NT2/D1 (cell line): ENCODE measurements at regions not wholly inside any gene's neighbourhood (a gene's known extent, or its start where the extent isn't known, plus 50 kb on each side); places are given as distances from the start of the nearest gene placed in this dataset.

Experiments
- DNase-seq: peaks from one replicate; pipeline ENCODE4 v3.0.0-alpha.2; 2011; ENCODE audit warnings: low read depth, low spot score
- H3K27me3 ChIP-seq: 2 replicates; pipeline ENCODE4 v1.6.0; 2011; ENCODE audit warnings: mild to moderate bottlenecking; ENCODE audit not compliant: insufficient read length, insufficient read depth
- H3K36me3 ChIP-seq: 2 replicates; pipeline ENCODE4 v1.6.1; 2011; ENCODE audit warnings: mild to moderate bottlenecking, low read length, mixed read lengths; ENCODE audit not compliant: insufficient read depth, insufficient read length
- H3K4me1 ChIP-seq: 2 replicates; pipeline ENCODE4 v1.5.1; 2011; ENCODE audit not compliant: insufficient read depth, insufficient read length
- H3K4me3 ChIP-seq: 2 replicates; pipeline ENCODE4 v1.5.1; 2011; ENCODE audit warnings: low read depth; ENCODE audit not compliant: insufficient read length
- H3K9ac ChIP-seq: 2 replicates; pipeline ENCODE4 v1.6.0; 2011; ENCODE audit warnings: low read depth; ENCODE audit not compliant: insufficient read length
- H3K9me3 ChIP-seq: 2 replicates; pipeline ENCODE4 v1.5.1; 2011; ENCODE audit warnings: mild to moderate bottlenecking, low read length; ENCODE audit not compliant: insufficient read depth
- SUZ12 ChIP-seq: IDR thresholded peaks from 2 replicates; pipeline ENCODE4 v1.6.1; 2011; ENCODE audit not compliant: insufficient read length, insufficient read depth; ENCODE audit errors: extremely low read depth
- YY1 ChIP-seq: IDR thresholded peaks from 2 replicates; pipeline ENCODE4 v1.6.1; 2011; ENCODE audit not compliant: insufficient read length, insufficient read depth
- ZNF274 ChIP-seq: IDR thresholded peaks from 2 replicates; pipeline ENCODE4 v1.6.1; 2011; ENCODE audit warnings: mild to moderate bottlenecking, low read depth, low read length

GRCh38 chr13:111974341-111974640, 92.7 kb upstream of the SOX1 start:
- Histone ChIP-seq H3K4me1 (peaks cover 3% of the 10 kb centered on the region), H3K36me3 (no peaks in the 10 kb centered on the region), H3K9ac (no peak overlapping the region), H3K4me3 (no peak overlapping the region), H3K9me3 (peaks cover 5% of the 10 kb centered on the region; the same call in 1 of the 2 replicates), H3K27me3 (no peaks in the 10 kb centered on the region)
- TF ChIP-seq SUZ12 (no peak), YY1 (no peak), ZNF274 (no peak)
- no peak for DNase-seq

- TF ChIP-seq ZNF274 (no peak), SUZ12 (no peak), YY1 (no peak)
- no peaks in the 10 kb centered on the region for H3K27me3 ChIP-seq
- H3K9ac ChIP-seq: no peak overlapping the region
- no peak for DNase-seq
- H3K9me3 ChIP-seq: peaks cover 5% of the 10 kb centered on the region; the same call in 1 of the 2 replicates
- H3K4me1 ChIP-seq: peaks cover 3% of the 10 kb centered on the region
- H3K36me3 ChIP-seq: no peaks in the 10 kb centered on the region
- no peak overlapping the region for H3K4me3 ChIP-seq
Observed at GRCh38 chr13:111975539-111976473, 91.1 kb upstream of the SOX1 start.

GRCh38 chr13:111976474-111977178, 90.3 kb upstream of the SOX1 start:
- H3K9me3 ChIP-seq: peaks cover 5% of the 10 kb centered on the region; the same call in 1 of the 2 replicates

DNA sequence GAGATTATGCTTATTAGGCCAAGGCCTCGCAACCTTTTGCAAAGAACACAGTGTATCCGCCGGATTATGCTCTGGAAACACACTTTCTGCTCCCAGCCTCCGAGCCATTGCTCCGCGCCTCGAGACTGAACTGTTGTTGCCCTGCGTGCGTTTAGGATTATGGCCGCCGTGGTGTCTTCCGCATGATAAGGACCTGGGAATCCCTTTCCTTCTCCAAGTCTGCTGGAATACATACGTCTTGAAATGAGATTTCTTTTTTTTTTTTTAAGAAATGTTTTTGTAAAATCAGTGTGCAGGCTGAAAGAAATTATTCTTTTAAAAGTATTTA, 89.8 kb upstream of the SOX1 start:
- DNase-seq: no peak
- Histone ChIP-seq H3K36me3 (no peaks in the 10 kb centered on the region), H3K4me3 (no peak overlapping the region), H3K9ac (no peak overlapping the region), H3K9me3 (peaks cover 5% of the 10 kb centered on the region; the same call in 1 of the 2 replicates), H3K4me1 (peaks cover 3% of the 10 kb centered on the region), H3K27me3 (no peaks in the 10 kb centered on the region)
- TF ChIP-seq SUZ12: no peak
- TF ChIP-seq YY1: no peak
- TF ChIP-seq ZNF274: no peak

More at GRCh38 chr13:111976474-111977178, 90.3 kb upstream of the SOX1 start:
- Histone ChIP-seq H3K4me1 (peaks cover 3% of the 10 kb centered on the region), H3K27me3 (no peaks in the 10 kb centered on the region), H3K9ac (no peak overlapping the region), H3K36me3 (no peaks in the 10 kb centered on the region), H3K4me3 (no peak overlapping the region)
- no peak for DNase-seq
- TF ChIP-seq YY1 (no peak), SUZ12 (no peak), ZNF274 (no peak)

DNA sequence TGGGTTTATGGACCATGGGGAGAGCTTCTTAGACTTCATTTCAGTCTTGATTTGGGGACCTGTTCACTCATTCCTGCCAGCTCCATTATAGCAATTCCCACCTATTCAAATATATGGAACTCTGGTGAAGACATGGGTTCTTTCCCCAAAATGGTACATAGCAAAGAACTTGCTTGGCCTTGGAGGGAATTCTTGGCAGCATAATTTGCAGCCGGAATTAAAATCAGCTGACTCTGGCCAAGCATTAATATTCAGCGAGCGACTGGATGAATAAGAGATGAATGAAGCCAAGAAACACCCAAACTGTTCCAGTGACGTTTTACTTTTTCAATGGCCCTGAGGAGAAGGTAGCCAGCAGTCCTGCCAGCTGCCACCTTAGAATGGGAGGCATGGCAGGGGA, 88.4 kb upstream of the SOX1 start:
- no peak overlapping the region for H3K4me3 ChIP-seq
- peaks cover 5% of the 10 kb centered on the region; the same call in 1 of the 2 replicates for H3K9me3 ChIP-seq
- H3K27me3 ChIP-seq: no peaks in the 10 kb centered on the region
- H3K36me3 ChIP-seq: no peaks in the 10 kb centered on the region
- no peak for DNase-seq
- H3K4me1 ChIP-seq: peaks cover 2% of the 10 kb centered on the region
- H3K9ac ChIP-seq: no peak overlapping the region
- no peak for TF ChIP-seq SUZ12
- no peak for TF ChIP-seq YY1
- TF ChIP-seq ZNF274: no peak

DNA sequence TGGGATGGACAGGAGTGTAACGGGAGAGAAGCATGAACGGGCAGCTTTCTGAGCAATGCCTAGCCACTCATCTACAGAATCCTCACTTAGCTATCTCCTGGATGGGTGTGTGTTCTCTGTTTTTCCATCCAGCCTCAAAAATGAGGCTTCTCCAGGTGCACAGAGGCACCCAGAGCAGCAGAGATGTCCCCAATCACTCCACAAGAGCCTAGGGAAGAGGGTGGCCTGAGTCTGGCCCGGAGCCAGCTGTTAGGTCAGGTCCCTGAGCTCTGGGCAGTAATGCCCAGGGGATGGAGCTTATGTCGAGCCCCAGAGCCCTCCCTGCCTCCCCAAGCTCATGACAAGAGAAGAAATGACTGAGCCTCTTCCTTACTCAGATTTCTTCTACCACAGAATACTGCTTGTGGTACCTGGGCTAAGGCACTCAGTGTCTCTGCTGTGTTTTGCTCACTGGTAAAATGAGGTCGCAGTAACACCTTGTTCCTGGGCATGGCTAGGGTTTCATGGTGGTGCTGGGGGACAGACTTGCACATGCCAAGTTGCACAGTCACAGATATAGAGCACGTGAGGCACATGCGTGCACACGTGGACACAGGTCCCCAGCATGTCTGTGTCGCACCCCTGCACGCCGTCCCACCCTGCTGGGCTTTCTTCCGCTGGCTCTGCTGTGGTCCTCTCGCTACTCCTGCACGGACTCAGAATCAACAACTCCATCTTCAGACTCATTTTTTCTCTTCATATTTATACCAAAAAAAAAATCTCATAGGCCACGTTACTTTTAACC, 86.6 kb upstream of the SOX1 start:
- H3K4me3 ChIP-seq: no peak overlapping the region
- H3K9me3 ChIP-seq: no peaks in the 10 kb centered on the region
- DNase-seq: no peak
- no peak overlapping the region for H3K9ac ChIP-seq
- no peaks in the 10 kb centered on the region for H3K36me3 ChIP-seq
- H3K27me3 ChIP-seq: no peaks in the 10 kb centered on the region
- no peaks in the 10 kb centered on the region for H3K4me1 ChIP-seq
- TF ChIP-seq SUZ12 (no peak), YY1 (no peak), ZNF274 (no peak)

DNA sequence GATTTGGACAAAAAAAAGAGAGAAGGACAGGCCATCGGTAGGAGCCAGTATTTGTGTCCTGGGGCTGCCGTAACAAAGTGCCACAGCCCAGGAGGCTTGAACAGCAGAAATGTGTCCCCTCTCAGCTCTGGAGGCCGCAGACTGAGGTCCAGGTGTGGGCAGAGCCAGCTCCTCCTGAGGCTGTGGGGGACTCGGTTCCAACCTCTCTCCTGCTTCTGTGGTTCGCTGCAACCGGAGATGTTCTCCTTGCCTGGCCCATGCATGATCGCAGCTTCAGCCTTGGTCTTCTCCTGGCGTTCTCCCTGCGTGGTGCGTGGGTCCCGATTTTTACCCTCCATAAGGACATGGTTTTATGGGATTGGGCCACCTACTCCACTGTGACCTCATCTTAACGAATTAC, 85.9 kb upstream of the SOX1 start:
- no peak overlapping the region for H3K4me3 ChIP-seq
- no peaks in the 10 kb centered on the region for H3K27me3 ChIP-seq
- no peak for TF ChIP-seq ZNF274
- TF ChIP-seq SUZ12: no peak
- no peak for TF ChIP-seq YY1
- H3K36me3 ChIP-seq: no peaks in the 10 kb centered on the region
- no peak for DNase-seq
- H3K4me1 ChIP-seq: no peaks in the 10 kb centered on the region
- no peak overlapping the region for H3K9ac ChIP-seq
- H3K9me3 ChIP-seq: no peaks in the 10 kb centered on the region
